ENCODE measurements at regions not wholly inside any gene's neighbourhood (a gene's known extent, or its start where the extent isn't known, plus 50 kb on each side); places are given as distances from the start of the nearest gene placed in this dataset.

DNA sequence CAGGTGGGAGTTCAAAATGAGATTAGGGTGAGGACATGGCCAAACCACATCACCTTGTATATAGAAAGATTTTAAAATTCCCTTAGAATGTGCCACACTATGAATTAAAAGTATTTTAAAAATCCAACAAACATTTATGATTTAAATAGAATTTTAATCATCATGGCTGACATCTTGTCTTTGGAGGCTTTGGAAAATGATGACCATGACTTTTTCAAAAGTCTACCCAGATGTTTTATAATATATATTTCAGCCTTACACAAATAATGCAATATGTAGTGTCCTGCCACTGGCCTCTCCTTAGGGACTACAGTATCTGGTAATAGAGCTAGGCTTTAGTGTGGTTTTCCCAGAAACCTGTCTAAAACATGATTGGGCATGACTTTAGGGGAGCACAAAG lies 1353.4 kb upstream of the GOT2 start:
- TF ChIP-seq, protein P1, sequence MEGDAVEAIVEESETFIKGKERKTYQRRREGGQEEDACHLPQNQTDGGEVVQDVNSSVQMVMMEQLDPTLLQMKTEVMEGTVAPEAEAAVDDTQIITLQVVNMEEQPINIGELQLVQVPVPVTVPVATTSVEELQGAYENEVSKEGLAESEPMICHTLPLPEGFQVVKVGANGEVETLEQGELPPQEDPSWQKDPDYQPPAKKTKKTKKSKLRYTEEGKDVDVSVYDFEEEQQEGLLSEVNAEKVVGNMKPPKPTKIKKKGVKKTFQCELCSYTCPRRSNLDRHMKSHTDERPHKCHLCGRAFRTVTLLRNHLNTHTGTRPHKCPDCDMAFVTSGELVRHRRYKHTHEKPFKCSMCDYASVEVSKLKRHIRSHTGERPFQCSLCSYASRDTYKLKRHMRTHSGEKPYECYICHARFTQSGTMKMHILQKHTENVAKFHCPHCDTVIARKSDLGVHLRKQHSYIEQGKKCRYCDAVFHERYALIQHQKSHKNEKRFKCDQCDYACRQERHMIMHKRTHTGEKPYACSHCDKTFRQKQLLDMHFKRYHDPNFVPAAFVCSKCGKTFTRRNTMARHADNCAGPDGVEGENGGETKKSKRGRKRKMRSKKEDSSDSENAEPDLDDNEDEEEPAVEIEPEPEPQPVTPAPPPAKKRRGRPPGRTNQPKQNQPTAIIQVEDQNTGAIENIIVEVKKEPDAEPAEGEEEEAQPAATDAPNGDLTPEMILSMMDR (IDR thresholded peaks at IDR 0.05), result no peak
- no peak for TF ChIP-seq POLR2A (IDR thresholded peaks at IDR 0.05)
- no peak for TF ChIP-seq POLR2AphosphoS5 (IDR thresholded peaks at IDR 0.05)
- no peak for TF ChIP-seq EP300 (IDR thresholded peaks at IDR 0.05; ENCODE audit: low read depth)
